ENCODE measurements at regions not wholly inside any gene's neighbourhood (a gene's known extent, or its start where the extent isn't known, plus 50 kb on each side); places are given as distances from the start of the nearest gene placed in this dataset.

DNA sequence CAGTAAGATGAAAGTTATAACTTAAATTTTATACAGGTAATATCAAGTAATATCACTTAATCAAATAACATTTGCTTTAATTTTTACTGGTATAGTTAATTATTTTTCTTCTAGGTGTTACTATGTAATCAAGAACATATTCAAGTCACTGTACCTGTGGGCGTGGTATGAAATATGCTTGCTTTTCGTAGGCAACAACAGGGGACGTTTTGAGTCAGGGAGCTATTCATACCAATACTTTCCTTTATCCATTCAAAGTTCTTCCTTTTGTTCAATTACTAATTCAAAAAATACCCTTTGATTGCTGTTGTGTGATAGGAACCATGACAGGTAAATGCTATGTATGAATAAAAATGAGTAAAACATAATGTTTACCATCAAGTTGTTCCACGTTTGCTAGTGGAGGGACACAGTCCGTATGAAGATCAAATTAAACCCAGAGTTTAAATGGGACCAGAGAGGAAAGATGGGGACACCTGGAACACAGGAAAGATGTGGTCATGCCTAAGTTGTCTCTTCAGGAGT is 654.0 kb upstream of the KCNMB2 start:
- 75% methylated on average over 5 of the region's 5 CpGs for WGBS (ENCODE audit: low lambda C conversion rate)
- intact Hi-C loops (cut with micrococcal nuclease; ENCODE audit: unreplicated experiment): no loop called here
- Histone ChIP-seq H3K9me3 (ENCODE audit: low read length) (no peaks in the 10 kb centered on the region), H4K20me1 (ENCODE audit: insufficient read depth, low read length) (no peaks in the 10 kb centered on the region), H3K27me3 (ENCODE audit: control insufficient read depth in 1 of 2, insufficient read depth in 2 of 2, low read length in 2 of 2) (no peaks in the 10 kb centered on the region), H3K79me2 (ENCODE audit: insufficient read depth, low read length) (no peaks in the 10 kb centered on the region), H2AFZ (ENCODE audit: low read length) (no peak overlapping the region), H3K4me1 (ENCODE audit: insufficient read depth, low read length) (no peaks in the 10 kb centered on the region), H3K9ac (ENCODE audit: insufficient read depth, low read depth, low read length) (no peak overlapping the region), H3K4me3 (replicated peaks in 1 of 3; ENCODE audit: insufficient read depth in 1 of 3, low read depth in 2 of 3, low read length in 3 of 3) (no peak overlapping the region), H3K27ac (ENCODE audit: extremely low read length, insufficient read depth, low read length) (no peak overlapping the region), H3K4me2 (ENCODE audit: low read depth, low read length) (no peak overlapping the region), H3K36me3 (replicated peaks in 1 of 2; ENCODE audit: control insufficient read depth in 1 of 2, insufficient read depth in 2 of 2, low read length in 2 of 2) (no peaks in the 10 kb centered on the region)
- no peak for ATAC-seq
- TF ChIP-seq GATAD2A (CRISPR knock-in tag; IDR thresholded peaks at IDR 0.05) (no peak), ZNF563 (CRISPR knock-in tag; IDR thresholded peaks at IDR 0.05) (no peak), PHF21A (CRISPR knock-in tag; IDR thresholded peaks at IDR 0.05) (no peak), EHMT2 (IDR thresholded peaks at IDR 0.05; ENCODE audit: borderline replicate concordance, low read depth, low read length) (no peak), ZNF496 (CRISPR knock-in tag; IDR thresholded peaks at IDR 0.05; ENCODE audit: insufficient replicate concordance) (no peak), MLLT10 (CRISPR knock-in tag; IDR thresholded peaks at IDR 0.05) (no peak), ZNF17 (CRISPR knock-in tag; IDR thresholded peaks at IDR 0.05) (no peak), ZNF788 (CRISPR knock-in tag; IDR thresholded peaks at IDR 0.05; ENCODE audit: borderline replicate concordance) (no peak), ZNF605 (CRISPR knock-in tag; IDR thresholded peaks at IDR 0.05) (no peak), MEF2D (CRISPR knock-in tag; IDR thresholded peaks at IDR 0.05) (no peak), ZNF503 (CRISPR knock-in tag; IDR thresholded peaks at IDR 0.05) (no peak), JUNB (CRISPR knock-in tag; IDR thresholded peaks at IDR 0.05; ENCODE audit: borderline replicate concordance) (no peak), ZNF687 (CRISPR knock-in tag; IDR thresholded peaks at IDR 0.05) (no peak), AHR (CRISPR knock-in tag; IDR thresholded peaks at IDR 0.05) (no peak), GMEB1 (CRISPR knock-in tag; IDR thresholded peaks at IDR 0.05; ENCODE audit: borderline replicate concordance) (no peak), MIER2 (CRISPR knock-in tag; IDR thresholded peaks at IDR 0.05) (no peak)
- TF ChIP-seq, protein P1, sequence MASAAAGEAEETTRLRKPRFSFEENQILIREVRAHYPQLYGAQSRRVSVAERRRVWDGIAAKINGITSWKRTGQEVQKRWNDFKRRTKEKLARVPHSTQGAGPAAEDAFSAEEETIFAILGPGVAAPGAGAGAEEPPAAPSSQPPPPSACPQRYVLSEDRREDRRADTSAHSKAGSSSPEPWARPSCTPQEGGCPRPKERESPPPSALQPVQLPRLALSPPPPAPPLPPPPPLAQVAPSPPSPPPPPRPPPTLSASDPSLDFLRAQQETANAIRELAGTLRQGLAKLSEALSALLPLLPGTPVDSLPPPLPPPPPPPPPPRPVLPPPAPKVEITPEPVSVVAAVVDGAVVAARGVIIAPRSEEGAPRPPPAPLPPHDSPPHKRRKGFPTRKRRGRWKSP (CRISPR knock-in tag; IDR thresholded peaks at IDR 0.05): no peak
- ChIA-PET CTCF (ENCODE audit: low intra/inter-chr PET ratio, low total read pairs) (no interaction called here), POLR2A (no interaction called here)
- no peak for DNase-seq (ENCODE audit: low spot score)
- FAIRE-seq: no peak
- in situ Hi-C loops (cut with HindIII; ENCODE audit: extremely low pct_ligation_motif_present, low pct_unique_long_range_greater_than_20kb): no loop called here
- no TSS peak for BruUV-seq (replicated peaks)
